GM12874 (cell line): ENCODE measurements at regions not wholly inside any gene's neighbourhood (a gene's known extent, or its start where the extent isn't known, plus 50 kb on each side); places are given as distances from the start of the nearest gene placed in this dataset.

Experiments
- TF ChIP-seq, protein P1 (sequence below): IDR thresholded peaks from 2 replicates; pipeline ENCODE4 v1.5.1; 2011; ENCODE audit warnings: low read depth, mild to moderate bottlenecking, control low read depth, low read length, moderate library complexity; ENCODE audit not compliant: insufficient read depth

DNA sequence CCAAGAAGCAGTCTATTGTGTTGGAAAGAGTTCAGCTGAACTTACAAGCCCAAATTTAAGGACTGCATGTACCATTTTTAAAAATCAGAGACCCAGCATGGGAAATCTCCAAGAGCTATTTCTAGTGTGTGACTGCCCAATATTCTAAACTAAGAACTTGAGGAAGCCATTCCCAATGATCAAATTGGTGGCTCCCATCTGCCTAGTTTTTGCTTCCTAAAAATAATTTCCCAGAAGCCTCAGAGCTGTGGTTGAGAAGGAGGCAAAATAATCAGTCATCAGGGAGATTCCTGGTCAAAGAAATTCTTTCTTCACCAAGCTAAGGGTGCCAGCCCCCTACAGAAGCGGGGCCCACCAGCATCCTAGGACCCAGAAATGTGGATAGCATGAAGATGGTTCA, 176.1 kb upstream of the CDH5 start:
- TF ChIP-seq, protein P1, sequence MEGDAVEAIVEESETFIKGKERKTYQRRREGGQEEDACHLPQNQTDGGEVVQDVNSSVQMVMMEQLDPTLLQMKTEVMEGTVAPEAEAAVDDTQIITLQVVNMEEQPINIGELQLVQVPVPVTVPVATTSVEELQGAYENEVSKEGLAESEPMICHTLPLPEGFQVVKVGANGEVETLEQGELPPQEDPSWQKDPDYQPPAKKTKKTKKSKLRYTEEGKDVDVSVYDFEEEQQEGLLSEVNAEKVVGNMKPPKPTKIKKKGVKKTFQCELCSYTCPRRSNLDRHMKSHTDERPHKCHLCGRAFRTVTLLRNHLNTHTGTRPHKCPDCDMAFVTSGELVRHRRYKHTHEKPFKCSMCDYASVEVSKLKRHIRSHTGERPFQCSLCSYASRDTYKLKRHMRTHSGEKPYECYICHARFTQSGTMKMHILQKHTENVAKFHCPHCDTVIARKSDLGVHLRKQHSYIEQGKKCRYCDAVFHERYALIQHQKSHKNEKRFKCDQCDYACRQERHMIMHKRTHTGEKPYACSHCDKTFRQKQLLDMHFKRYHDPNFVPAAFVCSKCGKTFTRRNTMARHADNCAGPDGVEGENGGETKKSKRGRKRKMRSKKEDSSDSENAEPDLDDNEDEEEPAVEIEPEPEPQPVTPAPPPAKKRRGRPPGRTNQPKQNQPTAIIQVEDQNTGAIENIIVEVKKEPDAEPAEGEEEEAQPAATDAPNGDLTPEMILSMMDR, result no peak

DNA sequence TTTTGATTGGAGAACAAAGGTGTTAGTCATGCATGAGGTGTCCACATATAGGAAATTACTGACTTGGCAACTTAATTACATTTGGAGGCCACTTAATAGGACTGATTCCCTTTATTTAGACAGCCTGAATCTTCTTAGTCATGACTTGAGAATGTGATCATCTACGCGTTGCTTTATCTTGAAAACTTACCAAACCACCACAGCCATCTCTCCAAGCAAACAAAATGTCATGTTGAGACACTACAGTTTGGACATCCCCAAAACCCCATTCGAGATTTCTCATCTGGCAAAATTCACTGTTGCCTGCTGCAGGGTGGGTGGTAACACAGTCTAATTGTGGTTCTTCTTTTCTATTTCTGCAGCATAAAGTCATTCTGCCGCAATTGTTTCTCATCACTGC, 176.5 kb upstream of the CDH5 start:
- TF ChIP-seq, protein P1, result no peak

DNA sequence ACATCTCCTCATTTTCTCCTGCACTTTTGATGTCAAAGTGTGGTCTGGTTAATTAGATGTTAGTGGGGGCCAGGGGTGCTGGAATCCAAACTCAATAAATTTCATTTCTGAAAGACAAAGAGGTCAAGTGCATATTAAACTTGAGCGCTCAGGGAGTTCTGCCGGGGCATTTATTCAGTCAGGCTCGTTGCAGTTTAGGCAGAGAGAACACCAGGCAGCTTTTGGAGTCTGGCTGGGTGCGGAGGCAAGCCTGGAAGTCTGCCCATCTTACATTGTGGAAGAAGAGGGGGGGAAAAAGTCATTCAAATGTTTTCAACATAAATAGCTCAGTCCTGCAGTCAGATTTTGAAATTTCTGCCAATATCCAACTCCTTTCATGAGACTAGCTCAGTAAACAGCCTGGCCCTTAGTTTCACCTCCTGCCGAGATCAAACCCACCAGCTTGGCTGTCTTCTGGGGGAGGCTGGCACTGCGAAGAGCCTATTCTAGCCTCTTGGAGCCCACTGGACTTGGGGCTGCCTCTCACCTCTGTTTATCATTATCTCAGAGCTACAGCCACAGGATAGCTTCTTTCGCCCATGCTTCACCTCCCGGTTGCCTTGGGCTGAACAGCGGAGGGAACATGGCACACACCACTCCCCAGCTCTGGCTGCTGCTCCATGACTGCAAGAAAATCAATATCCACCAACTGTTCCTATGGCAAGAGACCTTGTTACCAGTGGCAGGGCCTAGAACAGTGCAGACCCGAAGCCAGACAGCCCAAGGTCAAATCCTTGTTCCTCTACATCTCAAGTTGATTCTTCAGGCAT, 177.4 kb upstream of the CDH5 start:
- TF ChIP-seq, protein P1, result no peak

DNA sequence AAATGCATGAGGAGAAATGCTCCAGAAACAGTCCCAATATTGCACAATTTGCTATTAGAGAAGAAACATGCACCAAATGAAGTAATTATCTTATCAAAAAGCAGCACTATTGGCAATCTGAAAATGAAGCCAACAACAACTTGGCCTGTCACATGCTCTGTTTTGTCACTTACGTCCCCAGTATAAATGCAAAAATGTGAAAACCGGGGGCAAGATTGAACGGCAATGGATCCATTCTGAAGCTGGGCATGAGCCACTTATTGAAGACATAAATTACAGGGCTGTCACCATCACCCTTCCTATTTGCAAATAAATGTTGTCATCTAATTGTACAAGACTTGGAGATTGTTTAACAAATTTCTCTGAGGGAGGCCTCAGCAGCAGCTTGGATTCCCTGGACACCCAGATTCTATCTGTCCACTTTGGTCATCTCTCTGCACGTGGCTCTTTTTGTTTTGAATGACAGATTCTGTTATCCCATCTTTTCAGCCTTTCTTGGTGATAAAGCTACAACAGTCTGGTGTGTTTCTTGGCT, 180.2 kb upstream of the CDH5 start:
- TF ChIP-seq, protein P1, result no peak

DNA sequence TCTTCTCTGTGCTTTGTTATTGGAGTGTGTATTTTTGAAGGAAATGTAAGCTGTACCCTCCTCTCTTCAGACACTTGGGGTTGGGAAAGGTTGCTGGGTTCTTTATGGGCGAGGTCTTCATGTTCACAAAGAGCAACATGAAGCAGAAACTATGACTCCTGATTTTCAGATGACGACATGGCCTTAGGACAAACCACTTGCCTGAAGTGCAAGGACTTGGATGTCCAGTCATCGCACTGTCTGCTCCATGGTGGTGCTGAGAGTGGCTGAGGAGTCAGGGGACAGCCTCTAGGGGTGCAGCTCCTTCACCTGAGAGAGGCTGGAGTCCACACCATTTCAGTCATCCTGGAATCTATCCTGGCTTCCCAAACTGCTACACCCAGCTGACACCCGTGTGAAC, 183.9 kb upstream of the CDH5 start:
- TF ChIP-seq, protein P1, result no peak

DNA sequence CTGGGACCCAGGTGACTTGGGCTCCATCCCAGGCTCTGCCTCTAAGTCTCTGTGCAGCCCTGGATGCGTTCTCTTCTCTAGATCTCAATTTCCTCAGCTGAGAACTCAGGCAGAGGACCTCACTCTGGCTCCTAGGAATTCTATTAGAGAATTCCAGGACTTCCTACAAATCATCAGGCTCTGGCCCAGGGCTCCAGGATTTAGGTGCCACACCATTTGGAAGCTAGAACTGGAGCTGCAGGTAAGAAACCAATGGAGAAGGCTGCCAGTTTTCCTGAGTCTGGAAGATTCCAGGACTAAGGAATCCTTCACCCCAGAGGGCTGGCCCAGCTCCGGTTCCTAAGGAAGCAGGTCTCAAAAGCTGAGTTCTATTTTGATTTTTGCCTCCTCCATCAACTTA, 189.8 kb upstream of the CDH5 start:
- TF ChIP-seq, protein P1, result no peak

DNA sequence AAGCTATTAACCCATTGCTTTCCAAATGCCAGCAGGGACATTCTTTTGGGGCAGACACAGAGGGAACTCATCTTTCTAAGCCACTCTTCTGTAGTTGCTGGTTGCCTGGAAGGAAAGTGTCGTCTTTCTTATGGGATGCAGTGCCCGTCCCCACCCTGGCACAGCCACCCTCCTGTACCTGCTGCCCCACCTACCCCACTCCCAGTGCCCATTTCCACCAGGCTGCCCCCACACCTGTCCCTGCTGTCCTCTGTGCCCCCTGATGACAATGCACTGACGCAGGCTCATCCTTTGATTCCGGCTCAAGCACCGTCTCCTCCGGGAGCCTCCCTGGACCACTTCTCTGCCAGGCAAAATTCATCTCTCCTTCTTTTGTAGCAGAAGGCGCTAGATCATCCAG, 190.4 kb upstream of the CDH5 start:
- TF ChIP-seq, protein P1, result no peak
